ENCODE measurements at regions not wholly inside any gene's neighbourhood (a gene's known extent, or its start where the extent isn't known, plus 50 kb on each side); places are given as distances from the start of the nearest gene placed in this dataset.

- Histone ChIP-seq H3K4me3 (replicated peaks; ENCODE audit: insufficient read depth, low read length) (no peak overlapping the region), H3K27me3 (ENCODE audit: insufficient read depth, poor library complexity, severe bottlenecking) (no peaks in the 10 kb centered on the region), H3K27ac (replicated peaks) (no peak overlapping the region)
- DNase-seq (ENCODE audit: low read depth in 1 of 2, low spot score in 1 of 2) = no peak
- TF ChIP-seq CTCF (IDR thresholded peaks at IDR 0.05; ENCODE audit: insufficient read depth, low read length) (no peak), SPI1 (IDR thresholded peaks at IDR 0.05; ENCODE audit: borderline replicate concordance, low read depth) (no peak), GABPA (IDR thresholded peaks at IDR 0.05; ENCODE audit: low read depth) (no peak), POLR2AphosphoS5 (IDR thresholded peaks at IDR 0.05; ENCODE audit: low read depth) (no peak)
- TF ChIP-seq, protein P1, sequence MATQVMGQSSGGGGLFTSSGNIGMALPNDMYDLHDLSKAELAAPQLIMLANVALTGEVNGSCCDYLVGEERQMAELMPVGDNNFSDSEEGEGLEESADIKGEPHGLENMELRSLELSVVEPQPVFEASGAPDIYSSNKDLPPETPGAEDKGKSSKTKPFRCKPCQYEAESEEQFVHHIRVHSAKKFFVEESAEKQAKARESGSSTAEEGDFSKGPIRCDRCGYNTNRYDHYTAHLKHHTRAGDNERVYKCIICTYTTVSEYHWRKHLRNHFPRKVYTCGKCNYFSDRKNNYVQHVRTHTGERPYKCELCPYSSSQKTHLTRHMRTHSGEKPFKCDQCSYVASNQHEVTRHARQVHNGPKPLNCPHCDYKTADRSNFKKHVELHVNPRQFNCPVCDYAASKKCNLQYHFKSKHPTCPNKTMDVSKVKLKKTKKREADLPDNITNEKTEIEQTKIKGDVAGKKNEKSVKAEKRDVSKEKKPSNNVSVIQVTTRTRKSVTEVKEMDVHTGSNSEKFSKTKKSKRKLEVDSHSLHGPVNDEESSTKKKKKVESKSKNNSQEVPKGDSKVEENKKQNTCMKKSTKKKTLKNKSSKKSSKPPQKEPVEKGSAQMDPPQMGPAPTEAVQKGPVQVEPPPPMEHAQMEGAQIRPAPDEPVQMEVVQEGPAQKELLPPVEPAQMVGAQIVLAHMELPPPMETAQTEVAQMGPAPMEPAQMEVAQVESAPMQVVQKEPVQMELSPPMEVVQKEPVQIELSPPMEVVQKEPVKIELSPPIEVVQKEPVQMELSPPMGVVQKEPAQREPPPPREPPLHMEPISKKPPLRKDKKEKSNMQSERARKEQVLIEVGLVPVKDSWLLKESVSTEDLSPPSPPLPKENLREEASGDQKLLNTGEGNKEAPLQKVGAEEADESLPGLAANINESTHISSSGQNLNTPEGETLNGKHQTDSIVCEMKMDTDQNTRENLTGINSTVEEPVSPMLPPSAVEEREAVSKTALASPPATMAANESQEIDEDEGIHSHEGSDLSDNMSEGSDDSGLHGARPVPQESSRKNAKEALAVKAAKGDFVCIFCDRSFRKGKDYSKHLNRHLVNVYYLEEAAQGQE (IDR thresholded peaks at IDR 0.05; ENCODE audit: insufficient replicate concordance, low read depth) = no peak
These were observed 199.9 kb downstream of the CD83 start for GRCh38 chr6:14317387-14317970.

DNA sequence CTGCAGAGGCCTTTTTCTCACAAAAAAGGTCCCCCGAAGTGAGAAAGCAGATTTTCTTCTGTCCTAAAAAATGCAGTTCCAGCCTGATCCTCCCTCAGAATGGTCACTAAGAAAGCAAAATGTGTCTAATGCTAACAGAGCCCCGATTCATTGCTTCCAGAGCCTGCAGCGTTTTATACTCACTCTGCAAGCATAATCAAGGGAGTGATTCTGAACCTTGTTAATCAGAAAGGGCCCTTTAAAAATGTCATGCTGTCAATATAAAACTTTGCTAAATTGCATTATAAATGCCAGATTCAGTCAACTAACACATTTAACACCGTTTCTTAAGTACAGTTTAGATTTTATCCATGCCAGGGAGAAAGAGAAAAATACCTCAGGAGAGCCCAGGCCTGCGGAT lies 202.8 kb downstream of the CD83 start:
- H3K27me3 ChIP-seq (ENCODE audit: insufficient read depth, poor library complexity, severe bottlenecking) = no peaks in the 10 kb centered on the region
- no peak overlapping the region for H3K4me3 ChIP-seq (replicated peaks; ENCODE audit: insufficient read depth, low read length)
- no peak overlapping the region for H3K27ac ChIP-seq (replicated peaks)
- TF ChIP-seq SPI1 (IDR thresholded peaks at IDR 0.05; ENCODE audit: borderline replicate concordance, low read depth) (no peak), GABPA (IDR thresholded peaks at IDR 0.05; ENCODE audit: low read depth) (no peak), CTCF (IDR thresholded peaks at IDR 0.05; ENCODE audit: insufficient read depth, low read length) (no peak), POLR2AphosphoS5 (IDR thresholded peaks at IDR 0.05; ENCODE audit: low read depth) (no peak)
- TF ChIP-seq, protein P1 (IDR thresholded peaks at IDR 0.05; ENCODE audit: insufficient replicate concordance, low read depth) = no peak
- DNase-seq (ENCODE audit: low read depth in 1 of 2, low spot score in 1 of 2) = no peak

GRCh38 chr6:14321992-14322772 lies 204.6 kb downstream of the CD83 start:
- no peak for DNase-seq (ENCODE audit: low read depth in 1 of 2, low spot score in 1 of 2)
- Histone ChIP-seq H3K27me3 (ENCODE audit: insufficient read depth, poor library complexity, severe bottlenecking) (no peaks in the 10 kb centered on the region), H3K4me3 (replicated peaks; ENCODE audit: insufficient read depth, low read length) (no peak overlapping the region), H3K27ac (replicated peaks) (no peak overlapping the region)
- TF ChIP-seq POLR2AphosphoS5 (IDR thresholded peaks at IDR 0.05; ENCODE audit: low read depth) (no peak), SPI1 (IDR thresholded peaks at IDR 0.05; ENCODE audit: borderline replicate concordance, low read depth) (no peak), CTCF (IDR thresholded peaks at IDR 0.05; ENCODE audit: insufficient read depth, low read length) (no peak), GABPA (IDR thresholded peaks at IDR 0.05; ENCODE audit: low read depth) (no peak)
- TF ChIP-seq, protein P1 (IDR thresholded peaks at IDR 0.05; ENCODE audit: insufficient replicate concordance, low read depth) = no peak

All from HL-60 (cell line).